Immature natural killer cell (primary cell): ENCODE measurements at regions not wholly inside any gene's neighbourhood (a gene's known extent, or its start where the extent isn't known, plus 50 kb on each side); places are given as distances from the start of the nearest gene placed in this dataset.
A peak's percentile ranks its signal among the peaks of the same experiment; 100 is the strongest.

Source experiments
- DNase-seq, 3 donors: peaks; one replicate each; pipeline ENCODE4 v3.0.0; 2022; ENCODE audit warnings: mixed read lengths in 1 of 3
- H3K27ac Mint-ChIP-seq, 6 donors: one replicate each; pipeline ENCODE4 v1.8.0; 2020; ENCODE audit warnings: mixed read lengths in 6 of 6, mild to moderate bottlenecking in 5 of 6, inconsistent platforms in 4 of 6, moderate library complexity in 3 of 6
- H3K27me3 Mint-ChIP-seq, 3 donors: one replicate each; pipeline ENCODE4 v1.8.0; 2020 to 2021; ENCODE audit warnings: low read depth in 3 of 3, mild to moderate bottlenecking in 3 of 3, mixed read lengths in 3 of 3, moderate library complexity in 3 of 3, inconsistent platforms in 1 of 3
- H3K36me3 Mint-ChIP-seq, 3 donors: one replicate each; pipeline ENCODE4 v1.8.0; 2020; ENCODE audit warnings: mixed read lengths in 3 of 3, inconsistent platforms in 2 of 3, mild to moderate bottlenecking in 2 of 3
- H3K4me1 Mint-ChIP-seq, 2 donors: one replicate each; pipeline ENCODE4 v1.8.0; 2020; ENCODE audit warnings: inconsistent platforms in 2 of 2, mild to moderate bottlenecking in 2 of 2, mixed read lengths in 2 of 2, moderate library complexity in 1 of 2
- H3K4me3 Mint-ChIP-seq, 5 donors: one replicate each; pipeline ENCODE4 v1.8.0; 2020; ENCODE audit warnings: mild to moderate bottlenecking in 5 of 5, mixed read lengths in 5 of 5, inconsistent platforms in 3 of 5, moderate library complexity in 3 of 5
- H3K9me3 Mint-ChIP-seq, 6 donors: one replicate each; pipeline ENCODE4 v1.8.0; 2020; ENCODE audit warnings: mild to moderate bottlenecking in 6 of 6, mixed read lengths in 6 of 6, inconsistent platforms in 4 of 6, moderate library complexity in 3 of 6

DNA sequence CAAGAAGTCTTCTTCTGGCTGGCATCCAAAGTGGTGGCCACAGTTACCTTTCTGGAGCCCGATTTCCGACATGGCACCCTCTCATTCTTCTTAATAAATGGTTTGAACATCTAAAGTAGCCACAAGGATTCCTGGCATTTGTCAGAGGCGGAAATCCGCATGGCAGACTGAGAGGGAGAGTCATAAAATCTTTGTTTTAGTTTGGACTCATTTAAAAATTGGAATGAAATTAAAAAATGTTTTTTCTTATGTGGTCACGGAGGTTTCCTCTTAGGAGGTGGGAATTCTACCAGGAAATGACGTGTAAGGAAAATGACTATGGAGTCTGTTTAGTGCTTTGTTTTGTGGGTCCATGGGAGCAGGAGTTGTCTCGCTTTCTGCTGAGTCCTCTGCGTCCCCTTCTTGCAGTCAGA lies 133.0 kb upstream of the PTCH1 start:
- Mint-ChIP-seq H3K9me3 (no peaks in the 10 kb centered on the region), H3K27ac (peak overlapping the region in 2 of 6 donors; percentile 12 to 27), H3K27me3 (peaks cover 3 to 11% (median 6%) of the 10 kb centered on the region in 3 donors), H3K36me3 (peaks cover 0 to 10% (median 3%) of the 10 kb centered on the region in 3 donors), H3K4me1 (peaks cover 7 to 13% of the 10 kb centered on the region in 2 donors), H3K4me3 (no peak overlapping the region)
- DNase-seq, result no peak

DNA sequence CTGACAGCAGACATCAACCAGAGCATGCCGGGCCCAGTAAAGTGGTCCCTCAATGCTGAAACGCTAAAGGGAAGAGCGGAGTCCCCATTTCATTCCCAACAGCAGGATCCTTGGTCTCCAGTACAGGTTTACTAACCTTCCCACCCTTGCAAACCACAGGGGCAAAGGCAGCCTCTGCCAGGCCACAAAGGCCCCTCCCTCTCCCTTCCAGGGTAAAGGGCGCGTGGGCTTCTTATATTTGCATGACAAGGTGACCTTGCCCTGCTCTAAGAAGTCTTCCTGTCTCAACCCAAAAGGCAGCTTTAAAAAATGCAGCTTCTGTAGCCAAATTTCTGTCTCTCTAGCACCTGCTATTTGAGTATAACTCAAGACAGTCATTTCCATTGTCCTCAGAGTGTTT lies 131.5 kb upstream of the PTCH1 start:
- Mint-ChIP-seq H3K36me3 (peaks cover 0 to 10% (median 3%) of the 10 kb centered on the region in 3 donors), H3K27me3 (peaks cover 3 to 11% (median 8%) of the 10 kb centered on the region in 3 donors), H3K27ac (no peak overlapping the region), H3K4me3 (no peak overlapping the region), H3K4me1 (peaks cover 7 to 13% of the 10 kb centered on the region in 2 donors), H3K9me3 (no peaks in the 10 kb centered on the region)
- DNase-seq, result no peak

DNA sequence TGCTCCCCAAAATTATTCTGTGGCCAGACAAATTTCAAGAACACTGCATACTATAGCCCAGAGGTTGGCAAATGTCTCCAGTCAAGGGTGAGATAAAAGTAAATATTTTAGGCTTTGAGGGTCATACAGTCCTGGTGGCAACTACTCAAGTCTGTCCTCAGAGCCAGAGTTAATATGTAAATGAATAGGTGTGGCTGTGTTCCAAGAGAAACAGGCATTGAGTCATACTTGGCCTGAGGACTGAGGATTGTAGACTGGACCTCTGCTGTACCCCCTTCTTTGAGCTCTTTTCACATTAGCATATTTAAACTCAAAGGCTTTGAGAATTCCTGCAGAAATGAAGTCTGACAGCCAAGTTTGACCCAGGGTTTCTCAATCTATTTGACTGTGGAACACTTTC lies 129.2 kb upstream of the PTCH1 start:
- Mint-ChIP-seq H3K4me3 (no peak overlapping the region), H3K9me3 (no peaks in the 10 kb centered on the region), H3K36me3 (peaks cover 0 to 10% (median 3%) of the 10 kb centered on the region in 3 donors), H3K27me3 (peaks cover 4 to 11% (median 6%) of the 10 kb centered on the region in 3 donors), H3K27ac (no peak overlapping the region), H3K4me1 (peaks cover 7 to 13% of the 10 kb centered on the region in 2 donors)
- no peak for DNase-seq

DNA sequence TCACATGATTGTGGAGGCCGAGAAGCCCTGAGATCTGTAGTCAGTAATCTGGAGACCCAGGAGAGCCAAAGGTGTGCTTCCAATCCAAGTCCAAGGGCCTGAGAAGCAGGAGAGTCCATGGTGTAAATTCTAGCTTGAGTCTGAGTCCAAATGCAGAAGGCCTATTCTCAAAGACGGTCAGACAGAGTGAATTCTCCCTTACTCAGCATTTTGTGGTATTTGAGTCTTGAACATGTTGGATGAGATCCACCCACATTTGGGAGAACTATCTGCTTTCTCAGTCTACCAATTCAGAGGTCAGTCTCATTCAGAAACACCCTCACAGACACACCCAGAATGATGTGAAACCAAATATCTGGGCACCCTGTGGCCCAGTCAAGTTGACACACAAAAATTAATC lies 128.8 kb upstream of the PTCH1 start:
- Mint-ChIP-seq H3K27ac (no peak overlapping the region), H3K36me3 (peaks cover 0 to 10% (median 3%) of the 10 kb centered on the region in 3 donors), H3K4me1 (peaks cover 7 to 10% of the 10 kb centered on the region in 2 donors), H3K4me3 (no peak overlapping the region), H3K9me3 (no peaks in the 10 kb centered on the region), H3K27me3 (peaks cover 2 to 8% (median 6%) of the 10 kb centered on the region in 3 donors)
- DNase-seq, result no peak

DNA sequence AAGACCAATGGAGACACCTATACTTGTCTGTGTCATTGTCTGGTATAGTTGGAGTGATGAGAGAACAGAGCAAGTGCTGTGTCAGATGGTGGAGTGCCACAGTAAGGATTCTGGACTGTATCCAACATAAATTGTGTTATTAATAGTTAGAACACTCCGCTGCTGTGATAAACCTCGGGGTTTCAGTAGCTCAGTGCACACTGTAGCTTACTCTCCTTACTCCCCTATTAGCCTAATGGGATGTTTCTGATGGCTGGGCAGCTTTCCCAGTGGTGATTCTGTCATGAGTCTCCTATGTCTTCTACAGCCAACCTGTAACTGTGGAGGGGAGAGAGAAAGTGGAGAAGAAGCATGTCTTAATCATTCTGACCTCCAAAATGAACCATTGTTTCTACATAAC lies 127.6 kb upstream of the PTCH1 start:
- H3K27ac Mint-ChIP-seq, result no peak overlapping the region

DNA sequence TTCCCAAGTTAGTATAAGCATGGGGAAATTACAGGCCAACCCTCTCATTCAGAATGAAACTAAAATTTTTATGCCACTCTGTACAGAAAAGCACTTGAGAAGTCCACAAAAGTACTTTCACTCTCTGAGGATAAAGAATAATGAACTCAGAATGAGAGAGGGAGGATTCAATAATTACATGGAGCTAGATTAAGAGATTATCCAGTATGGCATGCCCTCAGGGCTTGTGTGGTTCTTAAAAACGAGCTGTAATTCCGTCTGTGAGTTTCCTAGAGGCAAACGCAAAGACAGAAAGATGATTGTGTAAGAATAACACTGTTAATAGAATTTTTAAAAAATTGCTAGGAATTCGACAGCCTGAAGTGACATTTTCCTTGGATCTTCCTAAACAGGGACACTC lies 126.8 kb upstream of the PTCH1 start:
- H3K4me1 Mint-ChIP-seq, result no peaks in the 10 kb centered on the region
- H3K9me3 Mint-ChIP-seq, result peaks cover 0 to 7% (median 0%) of the 10 kb centered on the region in 6 donors
- peaks cover 1 to 6% (median 2%) of the 10 kb centered on the region in 3 donors for H3K27me3 Mint-ChIP-seq
- H3K27ac Mint-ChIP-seq, result no peak overlapping the region
- no peak for DNase-seq
- H3K36me3 Mint-ChIP-seq, result peaks cover 0 to 10% (median 3%) of the 10 kb centered on the region in 3 donors
- no peak overlapping the region for H3K4me3 Mint-ChIP-seq

More for the DNA sequence above, 127.6 kb upstream of the PTCH1 start:
- Mint-ChIP-seq H3K4me3 (no peak overlapping the region), H3K27me3 (peaks cover 1 to 3% (median 2%) of the 10 kb centered on the region in 3 donors), H3K9me3 (peaks cover 0 to 1% (median 0%) of the 10 kb centered on the region in 6 donors), H3K36me3 (peaks cover 0 to 10% (median 3%) of the 10 kb centered on the region in 3 donors), H3K4me1 (no peaks in the 10 kb centered on the region)
- no peak for DNase-seq

DNA sequence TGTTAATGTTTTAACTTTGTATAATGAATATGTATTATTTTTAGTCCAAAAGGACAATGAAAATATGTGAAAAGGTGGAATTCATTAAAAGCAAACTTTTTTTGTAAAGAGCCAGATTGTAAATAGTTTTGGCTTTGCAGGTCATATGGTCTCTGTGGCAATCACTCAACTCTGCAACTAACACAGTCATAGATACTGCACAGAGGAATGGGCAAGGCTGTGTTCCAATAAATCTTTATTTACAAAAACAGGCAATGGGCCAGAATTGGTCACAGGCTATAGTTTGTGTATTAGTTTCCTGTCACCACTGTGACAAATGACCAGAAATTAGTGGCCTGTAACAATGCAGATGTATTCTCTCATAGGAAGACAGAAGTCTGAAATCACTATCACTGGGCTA lies 125.4 kb upstream of the PTCH1 start:
- H3K27ac Mint-ChIP-seq, result no peak overlapping the region
- peaks cover 0 to 15% (median under 1%) of the 10 kb centered on the region in 6 donors for H3K9me3 Mint-ChIP-seq
- DNase-seq, result no peak
- H3K27me3 Mint-ChIP-seq, result peaks cover 2 to 6% (median 3%) of the 10 kb centered on the region in 3 donors
- no peak overlapping the region for H3K4me3 Mint-ChIP-seq
- peaks cover 3 to 8% (median 6%) of the 10 kb centered on the region in 3 donors for H3K36me3 Mint-ChIP-seq
- H3K4me1 Mint-ChIP-seq, result no peaks in the 10 kb centered on the region

DNA sequence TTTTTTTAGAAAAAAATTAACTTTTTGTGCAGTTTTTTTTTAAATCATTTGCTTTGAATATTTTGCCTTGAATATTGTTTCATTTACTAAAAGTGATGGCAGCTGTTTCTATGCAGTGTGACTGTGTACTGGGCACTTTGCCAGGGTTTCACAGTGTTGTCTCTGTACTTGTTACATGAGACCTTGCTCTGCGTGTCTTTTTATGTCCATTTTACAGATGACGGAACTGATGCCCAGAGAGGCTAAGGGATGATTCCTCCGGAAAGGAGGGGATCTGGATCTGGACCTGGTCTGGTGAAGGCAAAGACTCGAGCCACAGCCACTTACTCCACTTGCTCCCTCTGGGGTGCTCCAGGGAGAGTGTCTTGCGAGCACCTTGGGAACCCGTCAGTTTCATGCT lies 124.8 kb upstream of the PTCH1 start:
- Mint-ChIP-seq H3K4me3 (no peak overlapping the region), H3K4me1 (no peaks in the 10 kb centered on the region), H3K9me3 (peaks cover 0 to 15% (median under 1%) of the 10 kb centered on the region in 6 donors), H3K27me3 (peaks cover 4 to 6% (median 5%) of the 10 kb centered on the region in 3 donors), H3K27ac (no peak overlapping the region), H3K36me3 (peaks cover 3 to 6% (median 4%) of the 10 kb centered on the region in 3 donors)
- DNase-seq, result no peak

DNA sequence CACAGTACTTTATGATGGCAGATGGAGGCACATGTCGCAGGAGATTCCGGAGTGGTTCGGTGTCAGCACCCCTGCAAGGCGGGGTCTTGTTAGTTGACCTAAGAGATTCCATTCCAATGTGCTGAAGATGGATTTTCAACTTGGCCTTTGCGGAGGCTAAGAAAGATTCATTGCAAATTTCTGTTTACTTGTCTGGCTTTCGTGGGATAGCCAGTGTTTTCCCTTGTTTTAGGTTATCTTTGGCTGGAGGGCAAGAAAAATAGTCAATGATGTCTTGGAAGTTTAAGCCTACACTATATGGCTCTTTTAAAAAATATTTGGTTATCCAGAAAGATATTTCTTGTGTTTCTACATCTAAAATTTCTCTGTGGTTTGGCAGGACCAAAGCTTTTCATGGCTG lies 123.6 kb upstream of the PTCH1 start:
- Mint-ChIP-seq H3K27me3 (peaks cover 5 to 6% (median 6%) of the 10 kb centered on the region in 3 donors), H3K36me3 (peaks cover 0 to 6% (median 2%) of the 10 kb centered on the region in 3 donors), H3K4me1 (no peaks in the 10 kb centered on the region), H3K9me3 (peaks cover 0 to 15% (median under 1%) of the 10 kb centered on the region in 6 donors), H3K27ac (no peak overlapping the region), H3K4me3 (no peak overlapping the region)
- no peak for DNase-seq

DNA sequence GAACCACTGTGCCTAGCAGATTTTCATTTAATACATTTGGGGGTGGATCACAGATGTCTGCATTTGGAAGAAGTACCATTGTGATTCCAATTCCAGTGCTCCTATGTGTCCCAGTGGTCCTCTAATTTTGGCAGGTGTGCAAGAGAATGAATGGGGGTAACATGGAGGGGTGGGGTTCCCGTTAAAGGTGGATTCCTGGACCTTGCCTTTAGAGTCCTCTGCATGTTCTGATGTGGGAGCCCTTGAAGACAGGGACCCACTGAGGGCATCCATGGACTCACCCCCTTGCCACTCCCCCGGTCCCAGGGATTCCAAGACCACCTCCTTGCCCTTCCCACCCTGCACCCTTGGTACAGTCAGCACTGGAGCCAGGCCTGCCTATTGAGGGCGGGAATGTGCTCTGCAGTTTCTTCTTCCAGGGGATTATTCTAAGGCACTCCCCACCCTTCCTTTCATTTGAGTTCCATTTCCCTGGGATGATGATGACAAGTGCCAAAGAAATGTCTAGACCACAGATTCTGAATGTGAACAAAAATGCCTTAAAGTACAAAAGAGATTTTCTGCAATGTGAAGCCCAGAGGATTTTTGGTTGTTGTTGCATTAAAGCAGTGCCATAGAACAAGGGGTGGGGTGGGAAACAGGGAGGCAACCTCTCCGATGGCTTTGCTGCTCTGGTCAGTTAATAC lies 119.4 kb upstream of the PTCH1 start:
- Mint-ChIP-seq H3K9me3 (peaks cover 0 to 15% (median under 1%) of the 10 kb centered on the region in 6 donors), H3K4me3 (no peak overlapping the region), H3K4me1 (no peaks in the 10 kb centered on the region), H3K36me3 (peaks cover 0 to 6% (median 3%) of the 10 kb centered on the region in 3 donors), H3K27me3 (peaks cover 5 to 13% (median 6%) of the 10 kb centered on the region in 3 donors), H3K27ac (no peak overlapping the region)
- DNase-seq, result no peak

DNA sequence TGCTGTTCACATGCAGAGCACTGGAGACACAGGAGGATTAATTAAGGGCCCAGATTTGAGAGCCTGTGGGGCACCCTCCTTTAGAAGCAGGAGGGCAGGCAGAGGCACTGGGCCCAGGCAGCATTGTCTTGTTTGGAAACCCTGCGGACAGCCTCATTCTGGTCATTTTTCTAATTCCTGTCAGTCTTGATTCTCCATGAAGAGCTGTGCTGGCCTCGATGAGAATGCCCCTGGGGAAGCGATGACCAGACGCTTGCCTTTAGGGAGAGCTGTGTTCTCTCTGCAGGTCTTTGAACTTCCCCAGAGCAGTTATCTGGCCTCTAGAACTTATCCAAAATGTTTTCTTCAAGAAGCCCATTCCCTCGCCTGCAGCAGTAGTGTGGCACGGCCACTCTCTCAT lies 117.8 kb upstream of the PTCH1 start:
- no peaks in the 10 kb centered on the region for H3K4me1 Mint-ChIP-seq
- H3K4me3 Mint-ChIP-seq, result no peak overlapping the region
- no peak overlapping the region for H3K27ac Mint-ChIP-seq

DNA sequence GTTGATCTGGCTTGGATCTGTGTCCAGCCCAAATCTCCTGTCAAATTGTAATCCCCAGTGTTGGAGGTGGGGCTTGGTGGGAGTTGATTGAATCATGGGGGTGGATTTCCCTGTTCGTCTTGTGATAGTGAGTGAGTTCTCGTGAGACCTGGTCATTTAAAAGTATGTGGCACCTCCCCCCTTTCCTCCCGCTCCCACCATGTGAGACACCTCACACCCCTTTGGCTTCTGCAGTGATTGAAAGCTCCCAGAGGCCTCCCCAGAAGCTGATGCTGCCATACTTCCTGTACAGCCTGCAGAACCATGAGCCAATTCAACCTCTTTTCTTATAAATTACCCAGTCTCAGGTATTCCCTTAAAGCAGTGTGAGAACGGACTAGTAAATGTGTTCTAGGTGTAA lies 117.3 kb upstream of the PTCH1 start:
- Mint-ChIP-seq H3K4me3 (no peak overlapping the region), H3K27me3 (peaks cover 2 to 13% (median 5%) of the 10 kb centered on the region in 3 donors), H3K27ac (no peak overlapping the region), H3K9me3 (peaks cover 0 to 13% (median 1%) of the 10 kb centered on the region in 6 donors), H3K36me3 (peaks cover 0 to 6% (median 3%) of the 10 kb centered on the region in 3 donors), H3K4me1 (no peaks in the 10 kb centered on the region)
- DNase-seq, result no peak

More for the DNA sequence above, 117.8 kb upstream of the PTCH1 start:
- Mint-ChIP-seq H3K9me3 (peaks cover 0 to 15% (median 1%) of the 10 kb centered on the region in 6 donors), H3K27me3 (peaks cover 5 to 13% (median 6%) of the 10 kb centered on the region in 3 donors), H3K36me3 (peaks cover 0 to 6% (median 3%) of the 10 kb centered on the region in 3 donors)
- DNase-seq, result no peak

DNA sequence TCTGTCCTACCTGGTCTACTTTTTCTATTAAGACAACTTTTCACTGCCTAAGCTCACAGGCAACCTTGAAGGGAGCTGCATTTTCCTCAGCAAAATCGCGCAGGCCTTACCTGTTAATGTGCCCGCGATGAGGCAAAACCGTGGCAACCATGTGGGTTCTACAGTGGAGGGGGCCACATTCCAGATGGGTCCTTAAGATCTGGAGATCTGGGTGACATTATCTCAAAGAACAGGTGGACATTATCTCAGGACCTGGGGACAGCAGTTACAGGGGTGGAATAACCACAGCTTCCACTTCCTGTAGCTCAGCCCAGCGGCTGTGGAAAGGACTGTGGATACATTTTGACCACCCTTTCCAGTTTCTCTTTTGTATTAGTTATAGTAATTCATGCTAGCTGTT lies 112.8 kb upstream of the PTCH1 start:
- H3K4me3 Mint-ChIP-seq, result no peak overlapping the region
- H3K36me3 Mint-ChIP-seq, result peaks cover 0 to 6% (median 0%) of the 10 kb centered on the region in 3 donors
- peaks cover 3 to 19% (median 11%) of the 10 kb centered on the region in 3 donors for H3K27me3 Mint-ChIP-seq
- peaks cover 0 to 3% (median 0%) of the 10 kb centered on the region in 6 donors for H3K9me3 Mint-ChIP-seq
- H3K27ac Mint-ChIP-seq, result no peak overlapping the region
- H3K4me1 Mint-ChIP-seq, result peaks cover 15 to 25% of the 10 kb centered on the region in 2 donors
- no peak for DNase-seq

DNA sequence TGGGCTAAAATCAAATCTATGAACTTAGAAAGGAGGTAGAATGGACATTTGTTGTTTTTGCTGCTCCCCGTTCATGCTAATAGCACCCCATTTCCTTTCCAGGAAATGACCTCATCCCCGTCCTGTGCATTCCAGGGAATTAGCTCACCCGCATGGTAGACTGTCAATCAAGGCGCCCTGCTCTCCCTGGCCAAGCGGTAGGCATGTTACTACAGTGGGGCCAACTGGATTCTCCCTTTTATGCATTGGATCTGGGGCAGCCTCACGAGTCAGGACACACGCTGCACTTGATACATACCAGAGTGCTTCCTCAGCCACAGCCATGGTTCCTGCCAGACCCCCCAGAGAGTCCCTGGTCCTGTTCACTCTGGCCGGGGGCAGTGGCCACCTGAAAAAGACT lies 111.0 kb upstream of the PTCH1 start:
- no peak for DNase-seq
- H3K36me3 Mint-ChIP-seq, result peaks cover 0 to 3% (median 0%) of the 10 kb centered on the region in 3 donors
- H3K4me3 Mint-ChIP-seq, result peak overlapping the region in 1 of 5 donors; percentile 16
- peaks cover 6 to 19% (median 16%) of the 10 kb centered on the region in 3 donors for H3K27me3 Mint-ChIP-seq
- peaks cover 15 to 25% of the 10 kb centered on the region in 2 donors for H3K4me1 Mint-ChIP-seq
- H3K27ac Mint-ChIP-seq, result no peak overlapping the region
- H3K9me3 Mint-ChIP-seq, result peaks cover 0 to 3% (median 0%) of the 10 kb centered on the region in 6 donors
